ENCODE measurements at regions not wholly inside any gene's neighbourhood (a gene's known extent, or its start where the extent isn't known, plus 50 kb on each side); places are given as distances from the start of the nearest gene placed in this dataset.

DNA sequence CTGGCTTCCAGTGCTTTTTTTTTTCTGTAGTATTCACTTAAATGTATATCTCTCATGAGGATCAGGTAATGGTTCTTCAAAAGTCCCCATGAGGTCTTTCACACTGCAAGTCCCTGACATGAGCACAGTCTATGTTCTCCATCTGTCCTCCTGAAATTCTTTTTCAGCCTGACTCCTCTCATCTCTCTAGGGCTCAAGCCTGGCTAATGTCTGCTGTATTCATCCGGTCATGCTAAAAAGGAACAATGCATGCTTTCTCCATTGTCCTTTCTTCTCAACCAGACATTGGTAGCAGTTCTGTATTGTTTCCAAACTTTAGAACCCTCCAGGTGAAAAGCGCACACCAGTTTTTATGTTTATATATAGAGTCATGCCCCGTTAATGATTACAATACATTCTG is 368.3 kb upstream of the OLFM3 start:
- TF ChIP-seq, protein P1, sequence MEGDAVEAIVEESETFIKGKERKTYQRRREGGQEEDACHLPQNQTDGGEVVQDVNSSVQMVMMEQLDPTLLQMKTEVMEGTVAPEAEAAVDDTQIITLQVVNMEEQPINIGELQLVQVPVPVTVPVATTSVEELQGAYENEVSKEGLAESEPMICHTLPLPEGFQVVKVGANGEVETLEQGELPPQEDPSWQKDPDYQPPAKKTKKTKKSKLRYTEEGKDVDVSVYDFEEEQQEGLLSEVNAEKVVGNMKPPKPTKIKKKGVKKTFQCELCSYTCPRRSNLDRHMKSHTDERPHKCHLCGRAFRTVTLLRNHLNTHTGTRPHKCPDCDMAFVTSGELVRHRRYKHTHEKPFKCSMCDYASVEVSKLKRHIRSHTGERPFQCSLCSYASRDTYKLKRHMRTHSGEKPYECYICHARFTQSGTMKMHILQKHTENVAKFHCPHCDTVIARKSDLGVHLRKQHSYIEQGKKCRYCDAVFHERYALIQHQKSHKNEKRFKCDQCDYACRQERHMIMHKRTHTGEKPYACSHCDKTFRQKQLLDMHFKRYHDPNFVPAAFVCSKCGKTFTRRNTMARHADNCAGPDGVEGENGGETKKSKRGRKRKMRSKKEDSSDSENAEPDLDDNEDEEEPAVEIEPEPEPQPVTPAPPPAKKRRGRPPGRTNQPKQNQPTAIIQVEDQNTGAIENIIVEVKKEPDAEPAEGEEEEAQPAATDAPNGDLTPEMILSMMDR (IDR thresholded peaks at IDR 0.05; ENCODE audit: insufficient read depth, low read length, poor library complexity, severe bottlenecking): no peak
- H3K27me3 ChIP-seq (ENCODE audit: control insufficient read depth, insufficient read depth, low read length): no peaks in the 10 kb centered on the region

GRCh38 chr1:102336602-102337001 is 339.9 kb upstream of the OLFM3 start:
- DNase-seq (ENCODE audit: low read depth): no peak
- Histone ChIP-seq H3K27me3 (ENCODE audit: control insufficient read depth, insufficient read depth, low read length) (no peaks in the 10 kb centered on the region), H3K36me3 (ENCODE audit: control insufficient read depth, insufficient read depth, low read length) (no peaks in the 10 kb centered on the region), H3K4me3 (ENCODE audit: low read depth, low read length) (no peak overlapping the region)
- TF ChIP-seq, protein P1 (IDR thresholded peaks at IDR 0.05; ENCODE audit: insufficient read depth, low read length, poor library complexity, severe bottlenecking): no peak

More for the DNA sequence above, 368.3 kb upstream of the OLFM3 start:
- Histone ChIP-seq H3K4me3 (ENCODE audit: low read depth, low read length) (no peak overlapping the region), H3K36me3 (ENCODE audit: control insufficient read depth, insufficient read depth, low read length) (no peaks in the 10 kb centered on the region)
- DNase-seq (ENCODE audit: low read depth): no peak

DNA sequence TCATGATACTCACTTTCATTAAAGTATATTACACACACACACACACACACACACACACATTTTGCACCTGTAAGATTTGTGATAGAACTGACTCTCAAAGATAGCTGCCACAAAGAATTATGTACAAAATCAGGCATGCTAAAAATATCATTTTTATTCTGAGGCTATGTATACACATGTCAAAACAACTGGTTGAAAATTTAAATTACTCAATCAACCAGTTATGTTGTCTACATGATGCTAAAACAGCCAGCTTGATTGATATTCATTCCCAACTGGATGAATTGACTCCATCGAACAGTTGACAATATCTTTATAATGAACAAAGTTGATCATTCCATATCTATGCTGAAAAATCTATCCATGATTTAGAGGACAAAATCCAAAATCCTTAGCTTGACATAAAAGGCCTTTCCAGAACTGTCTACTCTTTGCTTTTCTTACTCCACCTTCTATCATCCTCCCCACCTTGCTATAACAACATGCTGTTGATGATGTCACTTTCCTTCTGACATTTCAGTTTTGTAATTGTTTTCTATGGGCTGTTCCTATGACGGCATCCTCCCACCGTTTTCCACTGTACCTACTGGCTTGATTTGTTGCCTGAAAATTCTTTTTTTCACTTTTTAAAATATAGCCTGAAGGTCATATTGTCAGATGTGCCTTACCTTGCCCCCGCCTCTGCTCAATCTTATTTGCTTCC is 321.5 kb upstream of the OLFM3 start:
- DNase-seq (ENCODE audit: low read depth): no peak
- TF ChIP-seq, protein P1 (IDR thresholded peaks at IDR 0.05; ENCODE audit: insufficient read depth, low read length, poor library complexity, severe bottlenecking): no peak
- no peaks in the 10 kb centered on the region for H3K36me3 ChIP-seq (ENCODE audit: control insufficient read depth, insufficient read depth, low read length)
- H3K27me3 ChIP-seq (ENCODE audit: control insufficient read depth, insufficient read depth, low read length): no peaks in the 10 kb centered on the region
- H3K4me3 ChIP-seq (ENCODE audit: low read depth, low read length): no peak overlapping the region

DNA sequence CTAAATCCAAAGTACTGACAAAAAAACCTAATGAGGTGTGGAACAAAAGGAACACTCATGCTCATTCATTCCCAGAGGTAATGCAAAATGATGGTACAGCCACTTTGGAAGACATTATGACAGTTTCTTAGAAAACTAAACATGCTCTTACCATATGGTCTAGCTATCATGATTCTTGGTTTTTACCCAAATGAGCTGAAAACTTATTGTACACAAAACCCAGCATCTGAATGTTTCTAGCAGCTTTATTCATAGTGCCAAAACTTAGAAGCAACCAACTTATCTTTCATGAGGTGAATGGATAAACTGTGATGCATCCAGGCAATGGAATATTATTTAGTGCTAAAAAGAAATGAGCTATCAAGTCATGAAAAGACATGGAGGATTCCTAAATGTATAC is 318.4 kb upstream of the OLFM3 start:
- TF ChIP-seq, protein P1 (IDR thresholded peaks at IDR 0.05; ENCODE audit: insufficient read depth, low read length, poor library complexity, severe bottlenecking): no peak

GRCh38 chr1:102296116-102296515 is 299.4 kb upstream of the OLFM3 start:
- Histone ChIP-seq H3K27me3 (ENCODE audit: control insufficient read depth, insufficient read depth, low read length) (no peaks in the 10 kb centered on the region), H3K4me3 (ENCODE audit: low read depth, low read length) (no peak overlapping the region), H3K36me3 (ENCODE audit: control insufficient read depth, insufficient read depth, low read length) (no peaks in the 10 kb centered on the region)
- no peak for DNase-seq (ENCODE audit: low read depth)
- TF ChIP-seq, protein P1 (IDR thresholded peaks at IDR 0.05; ENCODE audit: insufficient read depth, low read length, poor library complexity, severe bottlenecking): no peak

More for the DNA sequence above, 318.4 kb upstream of the OLFM3 start:
- Histone ChIP-seq H3K36me3 (ENCODE audit: control insufficient read depth, insufficient read depth, low read length) (no peaks in the 10 kb centered on the region), H3K27me3 (ENCODE audit: control insufficient read depth, insufficient read depth, low read length) (no peaks in the 10 kb centered on the region), H3K4me3 (ENCODE audit: low read depth, low read length) (no peak overlapping the region)
- DNase-seq (ENCODE audit: low read depth): no peak

DNA sequence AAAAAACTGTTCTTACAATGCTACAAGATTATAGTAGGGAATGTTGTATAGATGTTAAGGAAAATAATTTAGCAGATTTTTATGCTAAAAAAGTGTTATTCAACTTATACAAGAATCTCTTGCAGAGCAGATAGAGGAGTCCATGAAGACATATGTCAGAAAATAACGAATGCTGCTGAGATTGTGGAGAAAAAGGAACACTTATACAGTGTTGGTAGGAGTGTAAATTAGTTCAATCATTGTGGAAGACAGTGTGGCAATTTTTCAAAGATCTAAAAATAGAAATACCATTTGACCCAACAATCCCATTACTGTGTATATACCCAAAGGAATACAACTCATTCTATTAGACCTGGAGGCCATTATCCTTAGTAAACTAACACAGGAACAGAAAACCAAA is 286.2 kb upstream of the OLFM3 start:
- TF ChIP-seq, protein P1 (IDR thresholded peaks at IDR 0.05; ENCODE audit: insufficient read depth, low read length, poor library complexity, severe bottlenecking): no peak
- no peaks in the 10 kb centered on the region for H3K27me3 ChIP-seq (ENCODE audit: control insufficient read depth, insufficient read depth, low read length)
- H3K36me3 ChIP-seq (ENCODE audit: control insufficient read depth, insufficient read depth, low read length): no peaks in the 10 kb centered on the region
- no peak overlapping the region for H3K4me3 ChIP-seq (ENCODE audit: low read depth, low read length)
- DNase-seq (ENCODE audit: low read depth): no peak

All from kidney epithelial cell (primary cell).